ENCODE measurements at regions not wholly inside any gene's neighbourhood (a gene's known extent, or its start where the extent isn't known, plus 50 kb on each side); places are given as distances from the start of the nearest gene placed in this dataset.
"Not testable (repeated sequence)": the region's sequence is repeated elsewhere in the genome, so short reads cannot be mapped to it uniquely, and the experiment has no call there.

DNA sequence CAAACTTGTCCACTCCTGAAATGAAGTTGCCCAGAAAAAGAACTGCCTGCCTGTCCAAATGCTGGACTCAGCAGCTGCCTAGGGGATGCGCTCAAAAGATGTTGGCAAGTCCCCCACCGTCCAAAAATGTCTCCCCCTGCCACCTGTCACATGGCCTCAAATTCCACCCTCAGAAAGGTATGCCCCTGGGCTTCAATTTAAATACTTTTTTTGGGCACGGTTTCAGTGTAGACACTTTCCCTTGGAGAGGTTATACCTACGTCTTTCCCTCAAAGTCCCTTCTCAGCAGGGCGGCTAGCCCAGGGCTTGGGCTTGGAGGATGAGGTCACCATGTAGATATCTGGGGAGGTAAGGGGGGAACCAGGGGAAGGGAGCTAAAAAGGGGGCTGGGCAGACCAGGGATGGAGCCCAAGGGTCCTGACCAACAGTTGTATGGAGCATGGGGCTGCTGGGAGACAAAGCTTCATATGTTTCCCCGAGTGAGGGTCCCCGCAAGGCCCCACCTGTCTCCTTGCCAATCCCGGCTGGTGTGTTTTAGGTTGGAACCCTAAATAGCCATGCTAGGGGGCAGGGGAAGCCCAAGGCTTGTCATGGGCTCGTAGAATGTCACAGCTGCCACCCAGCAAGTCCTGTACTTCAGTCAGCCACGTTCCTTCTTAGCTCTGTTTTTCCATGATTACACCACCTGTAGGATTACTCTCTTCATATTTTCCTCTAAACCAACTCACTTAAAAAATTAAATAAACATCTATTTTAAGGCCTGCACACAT lies 131.2 kb upstream of the TBX3 start:
- no peak for DNase-seq (ENCODE audit: low read depth)

DNA sequence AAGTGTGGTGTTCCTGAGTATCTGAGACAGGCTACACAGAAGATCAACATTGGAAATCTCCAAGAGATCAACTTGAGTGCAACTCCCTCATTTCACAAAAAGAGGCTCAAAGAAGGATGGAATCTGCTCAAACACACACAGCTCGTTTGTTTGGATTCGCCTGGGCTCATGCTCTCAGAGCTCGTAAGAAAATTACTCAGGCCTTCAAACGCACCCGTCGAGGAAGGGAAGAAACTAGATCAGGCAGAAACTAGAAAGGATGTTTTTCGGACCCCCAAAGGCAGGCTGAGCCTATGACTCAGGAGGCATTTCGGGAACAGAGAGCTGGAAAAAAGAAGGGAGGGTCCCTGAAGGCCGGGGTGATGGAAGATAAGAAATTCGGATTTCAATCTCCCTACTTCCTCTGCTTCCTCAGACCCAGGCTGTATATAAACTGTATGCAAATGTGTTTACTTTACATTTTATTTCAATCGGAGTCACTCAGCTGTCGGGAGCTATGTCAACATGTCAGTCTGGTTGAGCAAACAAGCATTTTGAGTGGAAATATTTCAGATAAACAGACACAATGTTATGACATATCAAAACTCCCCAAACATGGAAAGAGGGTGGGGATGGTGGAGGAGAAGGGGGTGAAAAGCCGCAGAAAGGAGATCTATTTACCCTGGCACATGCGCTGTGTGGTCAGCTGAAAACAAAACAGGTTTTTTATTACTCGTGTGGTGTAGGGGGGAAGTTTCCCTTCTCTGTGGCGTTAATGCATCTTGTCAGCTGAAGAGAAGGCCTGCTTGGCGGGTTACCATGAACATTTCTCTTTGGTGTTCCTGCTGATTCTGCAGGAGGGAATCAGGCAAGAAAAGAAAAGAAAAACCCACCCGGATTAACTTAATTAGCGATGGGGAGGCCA lies 129.1 kb upstream of the TBX3 start:
- no peak for DNase-seq (ENCODE audit: low read depth)

DNA sequence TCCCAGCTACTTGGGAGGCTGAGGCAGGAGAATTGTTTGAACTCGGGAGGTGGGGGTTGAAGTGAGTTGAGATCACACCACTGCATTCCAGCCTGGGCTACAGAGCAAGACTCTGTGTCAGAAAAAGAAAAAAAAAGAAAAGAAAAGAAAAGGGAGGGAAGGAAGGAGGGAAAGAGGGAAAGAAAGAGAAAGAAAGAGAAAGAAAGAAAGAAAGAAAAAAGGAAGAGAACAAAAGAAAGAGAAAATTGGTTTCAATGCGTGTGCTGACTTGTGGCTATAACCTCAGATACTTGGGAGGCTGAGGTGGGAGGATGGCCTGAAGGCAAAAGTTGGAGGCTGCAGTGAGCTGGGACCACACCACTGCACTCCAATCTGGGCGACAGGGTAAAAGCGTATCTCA lies 128.4 kb upstream of the TBX3 start:
- DNase-seq (ENCODE audit: low read depth) = no peak

DNA sequence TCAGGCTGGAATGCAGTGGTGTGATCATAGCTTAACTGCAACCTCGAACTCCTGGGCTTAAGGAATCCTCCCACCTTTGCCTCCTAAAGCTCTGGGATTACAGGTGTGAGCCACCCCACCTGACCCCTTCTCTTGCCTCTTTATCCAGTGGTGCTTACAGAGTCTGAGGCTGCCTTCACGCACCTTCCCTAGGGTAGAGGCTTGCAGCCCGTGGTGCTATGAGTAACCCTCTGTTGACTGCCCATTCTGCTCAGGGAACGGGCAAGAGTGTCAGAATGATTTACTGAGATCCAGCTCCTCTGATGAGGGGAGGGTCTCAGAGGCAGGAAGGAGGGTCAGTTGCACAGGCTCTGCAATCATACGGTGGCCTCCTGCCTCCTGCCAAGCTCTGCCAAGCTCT lies 125.1 kb upstream of the TBX3 start:
- no peak for DNase-seq (ENCODE audit: low read depth)

DNA sequence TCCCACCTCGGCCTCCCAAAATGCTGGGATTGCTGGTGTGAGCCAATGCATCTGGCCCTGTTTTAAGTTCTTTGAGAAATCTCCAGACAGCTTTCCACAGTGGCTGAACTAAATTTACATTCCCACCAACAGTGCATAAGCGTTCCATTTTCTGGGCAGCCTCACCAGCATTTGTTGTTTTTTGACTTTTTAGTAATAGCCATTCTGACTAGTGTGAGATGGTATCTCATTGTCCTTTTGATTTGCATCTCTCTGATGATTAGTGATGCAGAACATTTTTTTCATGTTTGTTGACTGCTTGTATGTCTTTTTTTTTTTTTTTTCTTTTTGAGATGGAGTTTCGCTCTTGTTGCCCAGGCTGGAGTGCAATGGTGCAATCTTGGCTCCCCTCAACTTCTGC lies 117.4 kb upstream of the TBX3 start:
- DNase-seq (ENCODE audit: low read depth) = not testable (repeated sequence)

DNA sequence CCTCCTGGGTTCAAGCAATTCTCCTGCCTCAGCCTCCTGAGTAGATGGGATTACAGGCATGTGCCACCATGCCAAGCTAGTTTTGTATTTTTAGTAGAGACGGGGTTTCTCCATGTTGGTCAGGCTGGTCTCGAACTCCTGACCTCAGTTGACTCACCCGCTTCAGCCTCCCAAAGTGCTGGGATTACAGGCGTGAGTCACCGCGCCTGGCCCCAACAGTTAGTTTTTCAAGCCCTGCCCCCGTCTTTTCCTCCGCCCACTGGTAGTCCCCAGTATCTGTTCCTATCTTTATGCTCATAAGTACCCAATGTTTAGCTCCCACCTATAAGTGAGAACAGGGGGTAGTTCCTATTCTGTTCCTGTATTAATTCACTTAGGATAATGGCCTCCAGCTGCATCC lies 116.6 kb upstream of the TBX3 start:
- not testable (repeated sequence) for DNase-seq (ENCODE audit: low read depth)

DNA sequence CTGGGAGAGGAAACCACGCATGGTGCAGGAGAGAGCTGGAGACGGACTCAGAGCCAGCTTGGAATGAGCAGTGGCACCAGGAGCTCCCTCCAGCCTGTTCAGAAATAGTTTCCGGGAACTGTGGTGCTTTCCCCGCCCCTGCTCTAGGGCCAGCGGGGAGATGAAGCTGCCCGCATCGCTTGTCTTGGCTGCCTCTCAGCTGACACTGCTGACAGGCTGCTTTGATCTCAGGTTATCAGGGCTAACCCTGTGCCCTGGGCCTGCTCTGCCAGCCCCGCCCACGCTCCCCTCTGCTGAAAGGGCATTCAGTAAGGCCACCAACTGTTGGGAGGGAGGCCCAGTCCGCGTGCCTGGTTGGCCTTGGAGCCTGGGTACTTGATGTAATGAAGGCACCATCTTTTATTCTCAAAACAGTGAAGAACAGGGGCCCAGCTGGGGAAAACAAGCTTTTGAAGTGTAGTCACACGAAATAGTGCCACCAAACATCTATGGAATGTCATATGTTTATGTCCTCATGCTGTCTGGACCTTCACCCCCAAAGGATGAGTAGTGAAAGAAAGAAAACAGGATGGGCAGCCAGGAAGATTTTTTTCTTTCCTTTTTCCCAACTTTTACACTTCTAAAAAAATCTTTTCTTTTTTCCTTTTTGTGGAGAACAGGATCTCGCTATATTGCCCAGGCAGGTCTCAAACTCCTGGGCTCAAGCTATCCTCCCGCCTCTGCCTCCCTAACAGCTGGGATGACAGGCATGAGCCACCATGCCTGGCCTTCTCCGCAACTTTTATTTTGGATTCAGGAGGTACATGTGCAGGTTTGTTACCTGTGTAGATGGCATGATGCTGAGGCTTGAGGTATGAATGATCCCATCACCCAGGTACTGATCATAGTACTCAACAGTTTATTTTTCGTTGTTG lies 115.9 kb upstream of the TBX3 start:
- DNase-seq (ENCODE audit: low read depth) = no peak

DNA sequence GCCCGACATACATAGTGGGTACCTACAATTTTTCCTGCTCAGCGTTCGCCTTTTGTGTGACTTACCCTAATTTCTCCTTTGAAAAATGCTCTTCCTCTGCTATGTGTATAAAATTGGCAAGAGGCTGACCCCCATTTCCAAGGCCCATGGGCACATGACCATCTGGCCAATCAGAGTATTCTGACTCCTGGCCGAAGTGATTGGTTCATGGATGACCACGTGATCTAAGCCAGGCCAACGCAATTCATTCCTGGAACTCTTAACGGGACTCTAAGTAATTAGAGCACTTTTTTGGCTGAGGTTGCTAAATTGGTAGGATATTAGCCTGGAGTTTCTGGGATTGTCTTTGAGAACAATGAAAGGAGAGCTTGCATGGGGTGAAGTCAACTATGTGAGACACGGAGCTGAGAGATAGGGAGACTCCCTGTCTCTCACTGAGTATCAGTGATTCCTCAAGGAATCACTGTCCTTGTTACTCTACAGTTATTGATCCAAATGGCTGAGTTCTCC lies 110.1 kb upstream of the TBX3 start:
- no peak for DNase-seq (ENCODE audit: low read depth)

DNA sequence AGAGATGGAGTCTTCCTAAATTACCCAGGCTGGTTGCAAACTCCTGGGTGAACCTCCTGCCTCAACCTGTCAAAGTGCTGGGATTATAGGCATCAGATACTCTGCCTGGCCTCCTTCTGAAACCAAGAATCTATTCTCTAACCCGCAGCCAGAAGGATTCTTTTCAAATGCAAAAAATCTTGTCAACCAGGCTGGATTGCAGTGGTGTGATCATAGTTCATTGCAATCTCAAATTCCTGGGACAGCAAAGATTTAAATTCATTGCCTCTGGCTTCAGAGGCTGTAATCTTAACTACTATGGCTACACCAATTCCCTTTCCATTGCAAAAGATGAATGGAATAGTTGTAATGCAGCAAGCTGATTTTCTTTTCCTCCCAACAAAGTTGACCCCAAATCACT lies 106.3 kb upstream of the TBX3 start:
- no peak for DNase-seq (ENCODE audit: low read depth)

DNA sequence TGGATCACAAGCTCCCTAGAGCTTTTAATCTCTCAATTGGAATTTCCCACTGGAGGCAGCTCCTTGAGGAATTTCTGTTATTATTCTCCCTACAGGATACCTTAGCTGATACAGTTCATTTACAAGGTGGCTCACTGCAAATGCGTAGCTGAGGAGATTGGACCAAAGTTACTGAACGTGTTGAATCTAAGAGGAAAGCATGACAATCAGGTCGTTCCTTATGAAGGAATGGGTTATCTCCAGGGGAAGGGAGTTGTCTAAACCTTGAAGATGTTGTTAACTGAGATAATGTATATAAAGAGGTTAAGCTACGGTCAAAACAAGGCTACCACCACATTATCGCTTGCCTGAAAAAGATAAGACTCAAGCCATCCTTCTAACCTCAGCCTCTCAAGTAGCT lies 105.8 kb upstream of the TBX3 start:
- DNase-seq (ENCODE audit: low read depth) = no peak

DNA sequence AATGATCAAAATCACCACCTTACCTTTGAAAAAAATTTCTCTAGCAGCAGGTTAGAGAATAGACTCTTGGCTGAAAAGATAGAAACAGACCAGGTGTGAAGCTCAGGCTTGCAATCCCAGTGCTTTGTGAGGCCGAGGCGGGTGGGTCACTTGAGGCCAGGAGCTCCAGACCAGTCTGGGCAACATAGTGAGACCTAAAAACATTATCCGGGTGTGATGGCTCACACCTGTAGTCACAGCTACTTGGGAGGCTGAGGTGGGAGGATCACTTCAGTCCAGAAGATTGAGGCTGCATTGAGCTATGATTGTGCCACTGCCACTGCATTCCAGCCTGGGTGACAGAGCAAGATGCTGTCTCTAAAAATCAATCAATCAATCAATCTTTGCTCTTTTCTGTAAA lies 105.3 kb upstream of the TBX3 start:
- DNase-seq (ENCODE audit: low read depth) = no peak

DNA sequence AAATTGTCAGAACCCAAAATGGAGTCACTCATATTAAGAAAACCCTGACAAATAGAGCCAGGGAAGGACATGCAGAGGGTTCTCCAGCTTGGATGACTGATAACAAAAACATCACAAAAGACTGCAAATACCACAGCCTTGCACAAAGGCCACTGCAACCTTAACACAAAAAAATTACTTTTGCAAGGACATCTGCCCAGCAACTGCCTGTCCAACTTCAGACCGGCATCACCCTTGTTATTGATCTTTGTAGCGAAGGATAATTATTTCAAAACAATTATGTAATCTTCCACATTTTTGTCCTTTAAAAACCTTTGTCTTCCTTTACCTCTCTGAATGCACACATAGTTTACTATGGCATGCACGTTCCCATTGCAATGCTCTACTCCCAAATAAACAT lies 100.6 kb upstream of the TBX3 start:
- no peak for DNase-seq (ENCODE audit: low read depth)

DNA sequence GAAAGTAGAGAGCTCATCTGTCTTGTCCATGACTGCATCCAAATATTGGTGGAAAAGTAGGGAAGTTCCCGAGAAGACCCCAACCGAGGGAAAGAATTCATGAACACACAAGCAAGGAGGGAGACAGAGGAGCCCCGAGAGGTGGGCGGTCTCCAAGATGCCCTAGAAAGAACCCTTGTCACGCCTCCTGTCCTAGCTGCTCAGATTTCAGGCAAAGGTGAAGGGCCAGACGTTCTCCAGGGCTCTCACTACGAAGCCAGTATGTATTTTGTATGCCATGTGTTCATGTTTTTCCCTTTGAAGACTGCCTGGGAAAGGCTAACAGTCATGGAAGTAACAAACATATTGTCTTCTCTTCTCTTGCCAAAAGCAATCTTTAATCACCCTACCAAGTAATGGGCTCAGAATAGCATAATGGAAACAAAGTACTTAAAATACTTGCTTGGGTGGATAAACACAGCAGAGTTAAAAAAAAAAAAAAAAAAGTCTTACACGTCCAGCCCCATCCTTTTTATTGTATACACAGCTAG lies 99.2 kb upstream of the TBX3 start:
- no peak for DNase-seq (ENCODE audit: low read depth)

DNA sequence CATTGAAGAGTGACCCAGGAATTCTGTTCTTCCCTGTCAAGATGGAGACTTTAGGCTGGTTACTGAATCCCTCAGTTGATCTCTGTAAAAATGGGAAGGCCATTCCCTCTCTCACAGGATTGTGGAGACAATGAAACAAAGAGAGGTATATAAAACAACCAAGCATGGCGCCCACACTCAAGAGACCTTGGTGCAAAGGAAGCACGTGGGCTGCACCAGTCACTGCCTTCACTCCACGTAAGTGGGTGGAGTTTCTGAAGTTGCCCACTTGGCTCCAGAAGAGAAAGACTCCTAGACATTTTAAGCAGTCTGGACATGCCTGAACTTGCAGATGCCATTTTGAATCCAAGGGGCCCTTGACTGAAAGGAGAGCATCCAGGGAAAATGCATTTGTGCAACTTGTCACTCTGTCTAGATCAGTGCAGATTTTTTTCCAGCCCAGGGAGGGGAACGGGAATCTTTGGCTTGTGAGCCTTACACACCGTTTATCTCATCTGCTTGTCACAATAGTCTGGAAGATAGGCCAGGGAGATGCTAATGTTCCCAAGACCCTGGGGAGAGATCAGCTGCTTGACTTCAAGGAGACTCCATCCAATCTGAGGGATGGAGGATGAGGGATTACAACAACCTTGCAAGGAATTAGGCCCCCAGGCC lies 96.9 kb upstream of the TBX3 start:
- no peak for DNase-seq (ENCODE audit: low read depth)

DNA sequence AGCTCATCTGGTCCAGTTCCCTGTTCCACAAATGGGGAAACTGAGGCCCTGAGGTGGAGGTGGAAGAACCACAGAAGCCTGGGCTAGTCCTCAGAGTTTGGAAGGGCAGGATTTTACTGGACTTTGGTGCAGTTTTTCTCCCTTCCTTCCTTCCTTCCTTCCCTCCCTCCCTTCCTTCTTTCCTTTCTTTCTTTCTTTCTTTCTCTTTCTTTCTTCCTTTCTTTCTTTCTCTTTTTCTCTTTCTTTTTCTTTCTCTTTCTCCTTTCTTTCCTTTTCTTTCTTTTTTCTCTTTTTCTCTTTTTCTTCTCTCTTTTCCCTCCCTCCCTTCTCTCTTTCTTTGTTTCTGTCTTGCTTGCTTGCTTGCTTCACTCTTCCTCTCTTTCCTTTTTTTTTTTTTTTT lies 95.7 kb upstream of the TBX3 start:
- no peak for DNase-seq (ENCODE audit: low read depth)

DNA sequence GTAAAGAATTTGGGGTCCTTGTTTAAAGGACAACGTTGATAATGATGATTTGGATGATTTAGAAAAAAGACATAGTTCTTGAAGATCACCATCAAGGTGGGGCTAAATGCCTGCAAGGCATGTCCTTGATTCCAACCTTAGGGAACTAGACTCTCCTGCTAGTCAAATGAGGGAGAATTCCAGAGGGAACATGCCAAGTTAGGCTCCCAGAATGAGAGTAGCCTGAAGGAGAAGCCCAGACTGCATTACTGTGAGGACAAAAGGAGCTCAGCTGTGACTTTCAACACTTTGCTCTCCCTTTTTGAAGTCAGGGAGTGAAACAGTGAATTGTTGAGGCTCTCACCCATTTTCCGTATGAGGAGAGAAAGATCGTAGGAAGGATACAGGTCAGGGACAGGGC lies 95.2 kb upstream of the TBX3 start:
- DNase-seq (ENCODE audit: low read depth) = no peak

DNA sequence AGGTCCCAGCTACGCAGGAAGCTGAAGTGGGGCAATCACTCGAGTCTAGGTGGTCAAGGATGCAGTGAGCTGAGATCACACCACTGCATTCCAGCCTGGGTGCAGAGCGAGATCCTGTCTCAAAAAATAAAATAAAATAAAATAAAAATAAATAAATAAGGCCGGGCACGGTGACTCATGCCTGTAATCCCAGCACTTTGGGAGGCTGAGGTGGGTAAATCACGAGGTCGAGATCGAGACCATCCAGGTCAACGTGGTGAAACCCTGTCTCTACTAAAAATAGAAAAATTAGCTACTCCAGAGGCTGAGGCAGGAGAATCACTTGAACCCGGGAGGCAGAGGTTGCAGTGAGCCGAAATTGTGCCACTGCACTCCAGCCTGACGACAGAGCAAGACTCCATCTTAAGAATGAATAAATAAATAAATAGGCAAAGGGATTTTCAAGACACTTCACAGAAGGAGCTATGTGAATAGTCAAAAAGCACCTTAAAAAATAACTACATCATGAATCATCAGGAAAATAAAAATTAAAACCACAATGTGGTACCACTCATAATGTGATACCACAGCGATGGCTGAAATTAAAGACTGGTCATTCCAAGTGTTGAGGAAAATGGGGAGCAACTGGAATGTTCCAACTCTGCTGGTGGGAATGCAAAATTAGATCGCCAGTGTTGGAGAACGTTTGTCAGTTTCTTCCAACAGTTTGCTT lies 92.9 kb upstream of the TBX3 start:
- DNase-seq (ENCODE audit: low read depth) = no peak

DNA sequence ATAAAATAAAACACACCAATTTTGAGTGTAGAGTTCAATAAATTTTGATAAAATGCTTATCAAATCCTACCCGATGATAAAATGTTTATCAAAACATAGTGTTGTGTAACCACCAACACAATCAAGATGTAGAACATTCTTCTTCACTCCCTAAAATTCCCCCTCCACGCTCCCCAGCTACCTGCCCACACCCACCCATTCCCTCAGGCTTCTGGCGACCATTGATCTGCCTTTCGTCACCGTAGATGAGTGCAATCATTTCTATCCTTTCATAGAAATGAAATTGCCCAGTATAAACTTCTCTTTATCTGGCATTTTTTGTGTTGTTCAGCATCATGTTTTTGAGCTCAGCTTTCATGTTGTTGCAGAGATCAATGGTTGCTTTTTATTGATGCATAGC lies 90.7 kb upstream of the TBX3 start:
- no peak for DNase-seq (ENCODE audit: low read depth)

DNA sequence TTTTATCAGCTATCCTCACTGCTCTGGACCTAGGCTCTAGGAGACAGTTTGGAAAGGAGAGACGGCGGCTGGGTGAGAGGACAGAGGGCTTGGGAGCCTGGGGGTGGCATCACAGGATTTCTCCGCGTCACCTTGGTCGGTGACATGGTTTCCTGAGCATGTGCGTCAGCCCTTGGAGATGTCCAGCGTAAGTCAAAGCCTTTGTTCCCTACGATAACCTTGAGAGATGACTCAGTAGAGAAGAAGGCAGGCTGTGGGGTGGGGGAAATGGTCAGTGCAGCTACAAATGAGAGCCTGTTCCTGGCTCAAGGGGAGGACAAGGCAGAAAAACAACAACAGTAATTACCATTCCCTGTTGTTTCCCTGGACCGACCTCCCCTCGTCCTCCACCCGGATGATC lies 90.2 kb upstream of the TBX3 start:
- no peak for DNase-seq (ENCODE audit: low read depth)

DNA sequence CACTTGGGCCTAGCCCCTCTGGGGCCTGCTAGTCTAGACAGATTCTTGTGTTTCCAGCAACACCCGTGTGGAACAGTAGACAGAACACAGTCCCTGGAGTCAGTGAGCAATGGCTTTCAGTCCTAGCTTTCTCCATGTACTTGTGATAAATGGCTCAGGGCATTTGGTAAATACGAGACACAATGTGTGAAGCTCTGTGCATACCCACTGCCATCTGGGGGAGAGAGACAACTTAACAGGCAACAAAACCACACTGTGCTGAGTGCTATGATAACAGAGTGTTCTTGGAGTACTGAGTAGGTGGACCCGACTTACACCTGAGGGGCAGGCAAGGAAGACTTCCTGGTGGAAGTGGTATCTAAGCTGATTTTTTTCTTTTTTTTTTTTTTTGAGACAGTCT lies 86.3 kb upstream of the TBX3 start:
- DNase-seq (ENCODE audit: low read depth) = no peak

DNA sequence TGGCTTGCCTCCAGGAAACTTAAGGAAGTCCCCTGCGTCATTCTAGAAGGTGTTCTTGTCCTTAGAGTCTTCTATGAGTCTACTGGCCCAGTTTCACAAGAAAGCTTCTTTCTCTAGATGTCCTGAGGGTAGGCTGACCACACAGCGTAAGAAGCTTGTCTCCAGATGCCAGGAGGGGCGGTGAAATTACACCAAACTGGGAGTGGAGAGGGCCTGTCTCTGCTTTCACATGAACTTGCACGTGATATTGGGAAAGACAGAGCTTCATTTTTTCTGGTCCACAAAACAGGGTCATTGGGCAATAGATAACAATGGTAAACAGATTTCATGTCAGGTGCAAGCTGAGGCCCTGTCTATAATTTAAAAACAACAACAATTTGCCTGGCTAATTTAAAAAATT lies 85.7 kb upstream of the TBX3 start:
- DNase-seq (ENCODE audit: low read depth) = no peak
